Thoracic aorta (tissue), 2 donors: ENCODE measurements at regions not wholly inside any gene's neighbourhood (a gene's known extent, or its start where the extent isn't known, plus 50 kb on each side); places are given as distances from the start of the nearest gene placed in this dataset.

Source experiments
- ATAC-seq: fragments of 150-250 bp; one replicate; pipeline ENCODE4 v1.8.0; 2017; ENCODE audit warnings: low read depth; ENCODE audit not compliant: insufficient number of reproducible peaks, low FRiP score
- DNase-seq: peaks from one replicate; pipeline ENCODE4 v3.0.0-alpha.2; 2020; ENCODE audit warnings: low spot score
- H3K27ac ChIP-seq, 2 donors: fragments of 200-600 bp; sonication (generic); 1 replicate in 1 of 2; 2 replicates in 1 of 2; pipeline ENCODE4 v1.5.1; 2016; ENCODE audit warnings: mild to moderate bottlenecking in 2 of 2, moderate library complexity in 2 of 2
- H3K27me3 ChIP-seq: fragments of 200-600 bp; sonication (generic); replicated peaks from 2 replicates; pipeline ENCODE4 v1.6.0; 2016; ENCODE audit warnings: mild to moderate bottlenecking; ENCODE audit not compliant: insufficient read depth
- H3K36me3 ChIP-seq: fragments of 200-600 bp; sonication (generic); one replicate; pipeline ENCODE4 v1.5.1; 2016
- H3K4me1 ChIP-seq, 2 donors: fragments of 200-600 bp; sonication (generic); 1 replicate in 1 of 2; 2 replicates in 1 of 2; pipeline versions ENCODE4 v1.5.1 to v1.6.0; 2016; ENCODE audit warnings: low read depth in 2 of 2, mild to moderate bottlenecking in 1 of 2; ENCODE audit not compliant: control insufficient read depth in 1 of 2
- H3K4me3 ChIP-seq: fragments of 200-600 bp; sonication (generic); 2 replicates; pipeline ENCODE4 v1.5.1; 2016; ENCODE audit warnings: mild to moderate bottlenecking
- H3K9me3 ChIP-seq: fragments of 200-600 bp; sonication (generic); 2 replicates; pipeline ENCODE4 v1.5.1; 2016
- TF ChIP-seq, protein P1 (sequence below): fragments of 200-600 bp; sonication (generic); IDR thresholded peaks from one replicate; pipeline ENCODE4 v1.5.1; 2019; ENCODE audit warnings: antibody characterized with exemption

- TF ChIP-seq, protein P1, sequence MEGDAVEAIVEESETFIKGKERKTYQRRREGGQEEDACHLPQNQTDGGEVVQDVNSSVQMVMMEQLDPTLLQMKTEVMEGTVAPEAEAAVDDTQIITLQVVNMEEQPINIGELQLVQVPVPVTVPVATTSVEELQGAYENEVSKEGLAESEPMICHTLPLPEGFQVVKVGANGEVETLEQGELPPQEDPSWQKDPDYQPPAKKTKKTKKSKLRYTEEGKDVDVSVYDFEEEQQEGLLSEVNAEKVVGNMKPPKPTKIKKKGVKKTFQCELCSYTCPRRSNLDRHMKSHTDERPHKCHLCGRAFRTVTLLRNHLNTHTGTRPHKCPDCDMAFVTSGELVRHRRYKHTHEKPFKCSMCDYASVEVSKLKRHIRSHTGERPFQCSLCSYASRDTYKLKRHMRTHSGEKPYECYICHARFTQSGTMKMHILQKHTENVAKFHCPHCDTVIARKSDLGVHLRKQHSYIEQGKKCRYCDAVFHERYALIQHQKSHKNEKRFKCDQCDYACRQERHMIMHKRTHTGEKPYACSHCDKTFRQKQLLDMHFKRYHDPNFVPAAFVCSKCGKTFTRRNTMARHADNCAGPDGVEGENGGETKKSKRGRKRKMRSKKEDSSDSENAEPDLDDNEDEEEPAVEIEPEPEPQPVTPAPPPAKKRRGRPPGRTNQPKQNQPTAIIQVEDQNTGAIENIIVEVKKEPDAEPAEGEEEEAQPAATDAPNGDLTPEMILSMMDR, result no peak
- no peak for DNase-seq
- H3K9me3 ChIP-seq, result no peaks in the 10 kb centered on the region
- no peak overlapping the region for H3K27ac ChIP-seq
- no peak overlapping the region for H3K4me3 ChIP-seq
- no peaks in the 10 kb centered on the region for H3K27me3 ChIP-seq
- H3K36me3 ChIP-seq, result no peaks in the 10 kb centered on the region
- no peaks in the 10 kb centered on the region for H3K4me1 ChIP-seq
- no peak for ATAC-seq
Observed at GRCh38 chrX:84724576-84724975, 222.3 kb upstream of the HDX start.

- Histone ChIP-seq H3K4me1 (no peaks in the 10 kb centered on the region), H3K4me3 (no peak overlapping the region), H3K27ac (no peak overlapping the region), H3K36me3 (no peaks in the 10 kb centered on the region), H3K9me3 (no peaks in the 10 kb centered on the region), H3K27me3 (no peaks in the 10 kb centered on the region)
- no peak for DNase-seq
- TF ChIP-seq, protein P1, result no peak
- no peak for ATAC-seq
Observed at GRCh38 chrX:84729408-84729807, 227.2 kb upstream of the HDX start.

DNA sequence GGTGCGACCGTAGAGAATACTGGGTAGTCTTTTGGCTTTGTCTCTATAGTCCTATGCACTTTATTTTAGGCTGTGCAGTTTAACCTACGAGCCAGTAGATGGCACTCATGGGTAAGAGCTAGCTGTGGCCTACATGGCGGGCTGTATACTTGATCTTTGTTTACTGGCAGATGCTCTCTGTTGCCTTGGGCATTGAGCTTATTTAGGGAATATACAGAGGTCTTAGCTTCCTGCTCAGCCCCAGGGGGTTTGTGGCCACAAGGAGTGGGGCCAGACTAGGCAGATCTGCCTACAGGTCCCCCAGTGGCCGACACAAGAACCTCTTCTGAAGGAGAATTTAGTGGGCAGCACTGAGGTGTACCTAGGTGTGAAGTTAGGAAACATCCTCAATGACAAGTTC is 227.6 kb upstream of the HDX start:
- H3K4me3 ChIP-seq, result no peak overlapping the region
- peaks cover 0 to 4% of the 10 kb centered on the region in 2 donors for H3K4me1 ChIP-seq
- H3K9me3 ChIP-seq, result no peaks in the 10 kb centered on the region
- H3K27ac ChIP-seq, result peak overlapping the region in 1 of 2 donors; percentile 17
- ATAC-seq (no peak), DNase-seq (no peak)
- no peaks in the 10 kb centered on the region for H3K36me3 ChIP-seq
- TF ChIP-seq, protein P1, result peak; percentile 62
- no peaks in the 10 kb centered on the region for H3K27me3 ChIP-seq

GRCh38 chrX:84735025-84735424 is 232.8 kb upstream of the HDX start:
- peaks cover 0 to 36% of the 10 kb centered on the region in 2 donors for H3K4me1 ChIP-seq
- DNase-seq (no peak), ATAC-seq (no peak)
- H3K9me3 ChIP-seq, result no peaks in the 10 kb centered on the region
- TF ChIP-seq, protein P1, result no peak
- H3K4me3 ChIP-seq, result no peak overlapping the region
- no peaks in the 10 kb centered on the region for H3K36me3 ChIP-seq
- H3K27me3 ChIP-seq, result no peaks in the 10 kb centered on the region
- no peak overlapping the region for H3K27ac ChIP-seq

DNA sequence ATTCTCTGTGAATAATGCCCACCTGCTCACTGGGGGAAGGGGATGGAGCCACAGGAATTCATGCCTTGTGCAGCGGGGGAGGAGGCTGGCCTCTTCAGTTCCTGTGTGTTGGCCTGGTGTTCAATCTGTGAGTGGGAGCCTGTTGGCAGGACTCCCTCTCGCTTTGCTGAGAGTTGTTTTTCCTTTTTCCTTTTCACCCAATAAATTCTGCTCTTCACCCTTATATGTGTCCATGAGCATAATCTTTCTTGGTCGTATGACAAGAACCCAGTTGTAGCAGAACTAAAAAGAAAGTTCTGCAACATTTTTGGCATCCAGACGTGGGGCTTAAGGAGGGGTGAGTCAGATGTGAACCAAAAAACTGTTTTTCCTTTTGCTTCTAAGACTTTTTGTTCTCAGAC is 235.2 kb upstream of the HDX start:
- Histone ChIP-seq H3K4me1 (peaks cover 0 to 36% of the 10 kb centered on the region in 2 donors), H3K4me3 (peak overlapping the region; percentile 42), H3K27ac (peak overlapping the region; percentile 66 to 73), H3K27me3 (no peaks in the 10 kb centered on the region), H3K36me3 (no peaks in the 10 kb centered on the region), H3K9me3 (no peaks in the 10 kb centered on the region)
- TF ChIP-seq, protein P1, result no peak
- no peak for DNase-seq
- ATAC-seq, result peak; percentile 55
